GM10248 (cell line): ENCODE measurements at regions not wholly inside any gene's neighbourhood (a gene's known extent, or its start where the extent isn't known, plus 50 kb on each side); places are given as distances from the start of the nearest gene placed in this dataset.

Experiments used
- CTCF ChIA-PET: fragments of 300-600 bp; sonication (Branson Sonifier 250); formaldehyde crosslinking; extraction: SDS; loops from one replicate; lab custom pipeline; 2021; ENCODE audit warnings: antibody characterized with exemption; lab: Yijun Ruan, JAX
- POLR2A ChIA-PET: fragments of 350-650 bp; sonication (Branson Sonifier 250); formaldehyde crosslinking; extraction: SDS; loops from one replicate; lab custom pipeline; 2020; ENCODE audit warnings: antibody characterized with exemption; lab: Yijun Ruan, JAX
- DNase-seq: peaks from one replicate; pipeline ENCODE4 v3.0.0; 2012; ENCODE audit errors: extremely low spot score
- TF ChIP-seq, protein P1 (sequence below): IDR thresholded peaks from 2 replicates; pipeline ENCODE4 v1.5.1; 2012; ENCODE audit warnings: mild to moderate bottlenecking, low read depth; ENCODE audit errors: extremely low read depth, missing control alignments, control extremely low read depth

DNA sequence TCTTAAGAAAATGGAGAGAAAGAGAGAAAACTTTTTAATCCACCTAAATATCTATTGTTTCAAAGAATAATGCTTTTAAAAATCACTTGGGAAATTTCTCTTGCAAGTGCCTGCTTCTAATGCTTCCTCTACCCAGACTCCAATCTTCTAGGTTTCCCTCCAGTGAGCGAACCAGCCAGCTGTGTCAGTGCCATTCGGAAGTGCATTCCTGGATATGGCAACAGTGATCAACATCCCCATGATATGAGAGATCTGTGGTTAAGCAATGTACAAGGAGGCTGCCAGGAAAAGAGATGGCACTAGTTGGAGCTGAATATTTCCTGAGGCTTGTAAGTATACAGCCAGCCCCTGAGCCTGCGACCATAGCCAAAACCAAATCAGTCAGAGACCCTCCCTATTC is 53.3 kb upstream of the KCNMB2 start:
- TF ChIP-seq, protein P1, sequence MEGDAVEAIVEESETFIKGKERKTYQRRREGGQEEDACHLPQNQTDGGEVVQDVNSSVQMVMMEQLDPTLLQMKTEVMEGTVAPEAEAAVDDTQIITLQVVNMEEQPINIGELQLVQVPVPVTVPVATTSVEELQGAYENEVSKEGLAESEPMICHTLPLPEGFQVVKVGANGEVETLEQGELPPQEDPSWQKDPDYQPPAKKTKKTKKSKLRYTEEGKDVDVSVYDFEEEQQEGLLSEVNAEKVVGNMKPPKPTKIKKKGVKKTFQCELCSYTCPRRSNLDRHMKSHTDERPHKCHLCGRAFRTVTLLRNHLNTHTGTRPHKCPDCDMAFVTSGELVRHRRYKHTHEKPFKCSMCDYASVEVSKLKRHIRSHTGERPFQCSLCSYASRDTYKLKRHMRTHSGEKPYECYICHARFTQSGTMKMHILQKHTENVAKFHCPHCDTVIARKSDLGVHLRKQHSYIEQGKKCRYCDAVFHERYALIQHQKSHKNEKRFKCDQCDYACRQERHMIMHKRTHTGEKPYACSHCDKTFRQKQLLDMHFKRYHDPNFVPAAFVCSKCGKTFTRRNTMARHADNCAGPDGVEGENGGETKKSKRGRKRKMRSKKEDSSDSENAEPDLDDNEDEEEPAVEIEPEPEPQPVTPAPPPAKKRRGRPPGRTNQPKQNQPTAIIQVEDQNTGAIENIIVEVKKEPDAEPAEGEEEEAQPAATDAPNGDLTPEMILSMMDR: no peak
- DNase-seq: no peak
- POLR2A ChIA-PET: no interaction called here
- CTCF ChIA-PET: interaction anchor here (1.1 to 4.1 kb wide), 5 partner anchors 8 to 20 kb away, joined by 3 to 22 read pairs (median 4); no protein-coding TSS in a partner anchor

DNA sequence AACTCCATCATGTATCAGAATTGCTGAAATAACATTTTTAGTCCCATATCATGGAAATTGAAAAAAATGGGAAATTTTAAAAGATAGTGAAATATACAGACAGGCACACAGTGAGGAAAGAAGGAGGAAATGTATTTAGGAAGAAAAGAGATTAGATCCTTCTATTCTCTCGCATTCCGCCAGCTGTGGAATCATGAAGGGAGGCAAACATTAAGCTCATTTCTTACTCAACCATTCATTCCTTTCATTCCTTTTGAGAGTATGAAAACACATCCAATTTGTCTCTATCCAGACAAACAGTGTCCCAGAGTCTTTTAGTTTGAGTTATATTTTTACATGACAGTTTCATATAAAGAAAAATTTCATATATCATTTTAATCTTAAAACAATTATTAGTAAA is 52.5 kb upstream of the KCNMB2 start:
- ChIA-PET POLR2A (no interaction called here), CTCF (interaction anchor here (1.3 kb wide), 1 partner anchor 9 kb away, joined by 3 read pairs; no protein-coding TSS in a partner anchor)

DNA sequence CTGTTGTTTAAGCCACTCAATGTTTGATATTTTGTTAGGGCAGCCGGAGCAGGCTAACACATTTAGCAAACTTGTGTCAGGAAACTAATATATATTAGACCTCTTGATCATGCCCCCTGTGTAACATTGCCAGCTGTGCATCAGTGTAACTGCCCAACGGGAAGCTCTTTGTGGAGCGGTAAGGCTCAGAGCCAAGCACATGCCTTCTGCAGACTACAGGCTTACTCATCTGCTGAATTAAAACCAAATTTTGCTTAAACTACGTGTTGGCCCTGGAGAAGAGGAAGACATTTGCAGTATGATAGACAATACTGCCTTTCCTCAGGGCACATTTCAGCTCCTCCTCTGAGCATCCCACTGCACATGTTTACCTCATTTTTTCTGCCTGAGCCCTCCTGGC is 50.5 kb upstream of the KCNMB2 start:
- TF ChIP-seq, protein P1: no peak
- POLR2A ChIA-PET: no interaction called here
- no peak for DNase-seq
- CTCF ChIA-PET: interaction anchor here (1.4 to 1.6 kb wide), 2 partner anchors 28 to 58 kb away, joined by 3 to 4 read pairs; no protein-coding TSS in a partner anchor

More for the DNA sequence above, 52.5 kb upstream of the KCNMB2 start:
- TF ChIP-seq, protein P1: no peak
- DNase-seq: no peak
